ENCODE measurements at regions not wholly inside any gene's neighbourhood (a gene's known extent, or its start where the extent isn't known, plus 50 kb on each side); places are given as distances from the start of the nearest gene placed in this dataset.

DNA sequence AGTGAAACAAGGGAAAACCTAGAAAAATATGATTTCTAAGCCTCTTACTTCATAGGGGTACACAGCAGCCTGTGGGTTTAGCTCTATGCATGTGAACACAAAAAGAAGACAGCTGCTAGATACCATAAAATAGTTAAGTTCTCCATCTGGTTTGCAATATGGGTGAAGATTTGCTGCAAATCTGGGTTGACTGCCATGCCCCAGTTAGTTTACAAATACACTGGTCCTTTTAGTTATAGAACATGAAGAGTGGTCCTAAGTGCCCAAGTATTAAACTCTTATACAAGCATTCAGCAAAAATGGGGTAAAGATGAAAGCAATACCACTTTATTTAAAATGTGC lies 176.1 kb downstream of the AEBP2 start:
- TF ChIP-seq, protein P1, sequence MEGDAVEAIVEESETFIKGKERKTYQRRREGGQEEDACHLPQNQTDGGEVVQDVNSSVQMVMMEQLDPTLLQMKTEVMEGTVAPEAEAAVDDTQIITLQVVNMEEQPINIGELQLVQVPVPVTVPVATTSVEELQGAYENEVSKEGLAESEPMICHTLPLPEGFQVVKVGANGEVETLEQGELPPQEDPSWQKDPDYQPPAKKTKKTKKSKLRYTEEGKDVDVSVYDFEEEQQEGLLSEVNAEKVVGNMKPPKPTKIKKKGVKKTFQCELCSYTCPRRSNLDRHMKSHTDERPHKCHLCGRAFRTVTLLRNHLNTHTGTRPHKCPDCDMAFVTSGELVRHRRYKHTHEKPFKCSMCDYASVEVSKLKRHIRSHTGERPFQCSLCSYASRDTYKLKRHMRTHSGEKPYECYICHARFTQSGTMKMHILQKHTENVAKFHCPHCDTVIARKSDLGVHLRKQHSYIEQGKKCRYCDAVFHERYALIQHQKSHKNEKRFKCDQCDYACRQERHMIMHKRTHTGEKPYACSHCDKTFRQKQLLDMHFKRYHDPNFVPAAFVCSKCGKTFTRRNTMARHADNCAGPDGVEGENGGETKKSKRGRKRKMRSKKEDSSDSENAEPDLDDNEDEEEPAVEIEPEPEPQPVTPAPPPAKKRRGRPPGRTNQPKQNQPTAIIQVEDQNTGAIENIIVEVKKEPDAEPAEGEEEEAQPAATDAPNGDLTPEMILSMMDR (IDR thresholded peaks at IDR 0.05; ENCODE audit: low read depth, low read length, poor library complexity, severe bottlenecking), result no peak
- no peak for TF ChIP-seq EZH2phosphoT487 (IDR thresholded peaks at IDR 0.05; ENCODE audit: borderline replicate concordance, low read length)
